Activated T-helper 17 cell treated with anti-CD3 and anti-CD28 coated beads, Interleukin-2, amount 50 U/mL, for 72 hours (primary cell): ENCODE measurements at regions not wholly inside any gene's neighbourhood (a gene's known extent, or its start where the extent isn't known, plus 50 kb on each side); places are given as distances from the start of the nearest gene placed in this dataset.
"Not testable (repeated sequence)": the region's sequence is repeated elsewhere in the genome, so short reads cannot be mapped to it uniquely, and the experiment has no call there.

ENCODE experiments used
- ATAC-seq: fragments of 150-1000 bp; cut with Tn5 transposase; replicated peaks from 2 replicates; pipeline ENCODE4 v1.10.0; 2021; ENCODE audit warnings: mild to moderate bottlenecking, moderate library complexity
- H3K27ac Mint-ChIP-seq: one replicate; pipeline ENCODE4 v1.8.0; 2022; ENCODE audit warnings: mixed read lengths
- H3K27me3 Mint-ChIP-seq: one replicate; pipeline ENCODE4 v1.8.0; 2022; ENCODE audit warnings: mixed read lengths
- H3K36me3 Mint-ChIP-seq: one replicate; pipeline ENCODE4 v1.8.0; 2022; ENCODE audit warnings: low read depth, mild to moderate bottlenecking, mixed read lengths
- H3K4me1 Mint-ChIP-seq: one replicate; pipeline ENCODE4 v1.8.0; 2022; ENCODE audit warnings: mixed read lengths
- H3K4me3 Mint-ChIP-seq: one replicate; pipeline ENCODE4 v1.8.0; 2022; ENCODE audit warnings: mild to moderate bottlenecking, mixed read lengths
- H3K9me3 Mint-ChIP-seq: one replicate; pipeline ENCODE4 v1.8.0; 2022; ENCODE audit warnings: mixed read lengths

DNA sequence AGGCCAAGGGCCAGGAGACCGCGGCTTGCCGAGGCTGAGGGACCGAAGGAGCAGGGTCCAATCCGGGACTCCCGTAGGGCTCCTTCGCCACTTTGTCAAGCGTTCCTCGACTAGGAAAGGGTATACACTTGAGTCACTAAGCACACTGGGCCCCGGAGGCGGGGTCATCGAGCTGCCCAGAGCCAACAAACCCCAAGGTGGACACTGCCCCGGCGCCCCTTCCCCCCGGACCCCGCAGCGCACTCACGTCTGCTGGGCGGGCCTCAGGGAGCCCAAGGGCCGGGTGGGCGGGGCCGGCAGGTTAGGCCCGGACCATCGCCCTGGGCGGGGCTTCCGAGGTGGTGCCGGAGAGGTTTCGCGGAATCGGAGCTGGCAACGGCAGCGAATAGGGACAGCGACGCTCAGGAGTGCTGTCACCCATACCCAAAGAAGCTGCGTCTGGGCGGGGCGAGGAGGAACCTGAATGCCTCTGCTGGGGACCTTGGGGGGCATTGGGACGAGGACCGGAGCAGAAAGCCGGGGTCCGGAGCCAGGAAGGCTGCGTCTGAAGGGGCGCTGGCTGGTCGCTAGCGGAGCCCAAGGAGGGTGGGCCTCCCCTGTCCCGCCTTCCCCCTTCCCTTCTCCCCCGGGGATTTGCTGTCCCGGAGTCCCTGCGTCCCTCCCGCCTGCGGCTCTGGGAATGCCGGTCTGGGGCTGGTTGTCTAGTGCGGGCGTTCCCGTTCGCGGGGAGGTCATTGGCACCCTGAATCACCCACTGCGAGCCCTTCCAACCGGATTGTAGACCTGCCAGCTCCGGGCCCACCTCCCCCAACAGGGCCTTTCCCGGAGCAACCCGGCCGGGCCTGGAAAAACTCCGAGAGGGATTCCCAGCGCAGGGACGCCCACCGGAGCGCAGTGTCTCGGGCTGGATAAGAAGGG lies 118.2 kb upstream of the SMURF2 start:
- peak; percentile 81 for ATAC-seq
- no peak overlapping the region for H3K27ac Mint-ChIP-seq
- H3K4me3 Mint-ChIP-seq: peak overlapping the region; percentile 63
- H3K36me3 Mint-ChIP-seq: peaks cover 5% of the 10 kb centered on the region
- H3K4me1 Mint-ChIP-seq: peaks cover 4% of the 10 kb centered on the region
- H3K27me3 Mint-ChIP-seq: no peaks in the 10 kb centered on the region
- H3K9me3 Mint-ChIP-seq: no peaks in the 10 kb centered on the region

DNA sequence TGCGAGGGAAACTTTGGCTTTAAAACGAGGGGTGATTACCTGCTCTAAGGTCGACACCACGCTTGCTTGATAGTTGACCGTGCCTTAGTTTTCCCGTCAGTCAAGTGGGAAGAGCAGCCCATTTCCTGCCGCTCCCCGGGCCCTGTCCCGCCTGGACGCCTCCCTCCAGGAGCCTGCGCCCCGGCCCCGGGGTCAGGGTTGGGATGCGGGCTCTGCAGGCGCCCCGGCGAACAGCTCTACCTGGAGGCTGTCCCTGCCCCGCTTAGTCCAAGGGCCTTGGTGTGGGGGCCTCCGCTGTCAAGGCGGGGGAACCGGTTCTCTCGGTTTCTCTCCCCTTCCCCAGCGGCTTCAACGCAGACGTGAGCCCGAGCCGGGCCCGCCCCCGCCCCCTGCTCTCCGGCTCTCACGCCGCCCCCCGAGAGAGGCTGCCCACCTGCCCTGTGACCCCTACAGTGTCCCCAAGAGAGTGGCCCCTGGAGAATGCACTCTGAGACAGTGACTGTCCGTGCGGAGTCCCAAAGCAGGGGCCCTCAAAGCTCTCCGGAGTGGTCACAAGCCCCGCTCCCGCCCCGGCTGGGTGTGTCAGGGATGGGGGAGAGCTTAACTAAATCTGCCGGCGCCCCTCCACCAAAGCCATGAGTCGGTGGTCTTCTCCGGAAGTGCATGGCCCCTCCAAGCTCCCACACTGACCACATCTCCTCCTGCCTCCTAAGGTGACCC lies 117.4 kb upstream of the SMURF2 start:
- Mint-ChIP-seq H3K4me1 (peaks cover 4% of the 10 kb centered on the region), H3K9me3 (no peaks in the 10 kb centered on the region), H3K27me3 (no peaks in the 10 kb centered on the region), H3K36me3 (peaks cover 3% of the 10 kb centered on the region), H3K27ac (no peak overlapping the region), H3K4me3 (peak overlapping the region; percentile 63)
- no peak for ATAC-seq

DNA sequence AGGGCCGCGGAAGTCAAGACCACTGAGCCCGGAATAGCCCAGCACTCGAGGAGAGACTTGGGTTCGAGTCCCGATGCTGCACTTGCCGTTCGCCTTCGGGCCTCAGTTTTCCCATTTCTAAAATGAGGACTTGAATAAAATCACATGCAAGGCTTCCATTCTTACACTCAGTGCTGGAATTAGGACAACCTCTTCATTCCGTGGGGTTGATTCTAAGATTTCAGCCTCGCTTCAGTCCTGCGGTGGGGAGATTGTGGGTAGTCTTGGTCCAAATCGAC lies 116.9 kb upstream of the SMURF2 start:
- H3K27me3 Mint-ChIP-seq, H3K9me3 Mint-ChIP-seq, H3K36me3 Mint-ChIP-seq, H3K4me1 Mint-ChIP-seq, ATAC-seq, H3K27ac Mint-ChIP-seq: not testable (repeated sequence)
- peak overlapping the region; percentile 45 for H3K4me3 Mint-ChIP-seq

DNA sequence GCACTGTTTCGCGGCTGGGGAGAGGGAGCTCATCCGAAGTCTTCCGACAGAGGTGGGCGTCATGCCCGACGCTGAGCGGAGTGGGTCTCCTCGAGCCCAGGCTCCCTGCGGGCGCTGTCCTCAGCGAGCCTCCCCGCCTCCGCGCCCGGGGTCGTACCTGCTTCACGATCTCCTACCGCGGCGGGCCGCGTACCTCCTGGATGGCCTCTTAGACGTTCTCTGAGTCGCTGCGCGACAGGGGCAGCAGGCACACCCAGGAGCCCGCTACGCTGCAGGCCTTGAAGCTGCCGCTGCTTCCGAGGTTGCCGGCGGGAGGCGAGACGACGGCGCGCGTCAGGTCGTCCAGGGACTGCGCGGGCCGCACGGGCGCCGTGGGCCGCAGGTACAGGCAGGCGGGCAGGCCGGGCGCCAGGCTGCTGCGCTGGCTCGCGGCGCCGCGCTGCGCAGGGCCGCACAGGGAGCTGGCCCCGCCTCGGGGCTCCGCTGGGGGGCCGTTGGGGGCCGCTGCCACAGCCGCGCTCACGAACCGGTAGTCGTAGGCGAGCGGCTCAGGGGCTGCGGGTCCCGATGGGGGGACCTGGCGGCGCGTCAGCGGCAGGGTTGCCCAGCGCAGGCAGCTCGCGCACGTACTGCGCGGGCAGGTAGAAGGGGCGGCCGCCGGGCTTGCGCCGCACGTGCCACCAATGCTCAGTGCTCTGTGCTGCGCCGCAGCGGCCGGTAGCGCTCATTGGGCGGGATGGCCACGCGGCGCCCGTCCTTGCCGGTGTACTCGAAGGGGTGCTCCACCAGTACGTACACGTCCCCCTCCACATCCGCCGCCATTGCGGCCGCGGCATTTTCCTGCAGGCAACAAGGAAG lies 116.4 kb upstream of the SMURF2 start:
- no peak overlapping the region for H3K27ac Mint-ChIP-seq
- H3K9me3 Mint-ChIP-seq: no peaks in the 10 kb centered on the region
- no peaks in the 10 kb centered on the region for H3K27me3 Mint-ChIP-seq
- H3K36me3 Mint-ChIP-seq: no peaks in the 10 kb centered on the region
- ATAC-seq: peak; percentile 5
- peaks cover 4% of the 10 kb centered on the region for H3K4me1 Mint-ChIP-seq
- peak overlapping the region; percentile 53 for H3K4me3 Mint-ChIP-seq

DNA sequence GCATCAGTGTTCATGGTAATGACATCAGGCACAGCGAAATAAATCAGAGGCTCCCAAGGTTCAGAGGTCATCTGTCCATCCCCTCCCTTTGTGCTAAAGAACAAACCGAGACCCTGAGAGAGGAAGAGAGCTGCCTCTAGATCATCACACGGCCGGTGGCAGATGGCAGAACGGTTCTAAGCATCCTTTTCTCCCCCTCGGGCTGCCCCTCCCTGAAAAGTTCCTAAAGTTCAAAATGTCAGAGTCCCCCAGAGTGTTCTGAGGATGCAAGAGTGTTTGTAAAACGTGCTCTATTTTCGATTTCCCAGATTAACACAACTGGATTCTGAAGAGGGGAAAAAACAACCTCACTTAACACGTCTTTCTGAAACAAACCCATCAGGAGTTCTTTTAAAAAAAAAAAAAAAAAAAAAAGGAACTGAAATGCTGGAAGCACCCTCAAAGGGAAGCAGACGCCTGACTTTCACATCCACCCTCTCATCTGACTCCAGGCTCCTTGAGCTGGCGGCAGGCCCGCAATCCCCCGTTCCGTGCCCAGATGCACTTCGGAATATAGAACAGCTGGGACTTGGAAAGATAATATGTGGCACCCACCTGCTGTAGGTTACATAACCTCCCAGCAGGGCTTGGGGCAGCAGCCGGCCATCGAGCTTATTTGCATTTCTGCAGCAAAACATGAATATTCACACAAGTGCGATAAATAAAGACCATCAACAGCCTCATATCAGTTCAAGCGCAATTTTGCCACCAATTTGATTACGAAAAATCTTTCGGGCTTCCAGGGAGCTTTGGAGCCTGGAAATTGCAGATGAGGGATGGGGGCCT lies 115.5 kb upstream of the SMURF2 start:
- H3K4me1 Mint-ChIP-seq: no peaks in the 10 kb centered on the region
- no peak for ATAC-seq
- no peak overlapping the region for H3K27ac Mint-ChIP-seq
- H3K36me3 Mint-ChIP-seq: no peaks in the 10 kb centered on the region
- H3K4me3 Mint-ChIP-seq: peak overlapping the region; percentile 53
- no peaks in the 10 kb centered on the region for H3K9me3 Mint-ChIP-seq
- no peaks in the 10 kb centered on the region for H3K27me3 Mint-ChIP-seq

DNA sequence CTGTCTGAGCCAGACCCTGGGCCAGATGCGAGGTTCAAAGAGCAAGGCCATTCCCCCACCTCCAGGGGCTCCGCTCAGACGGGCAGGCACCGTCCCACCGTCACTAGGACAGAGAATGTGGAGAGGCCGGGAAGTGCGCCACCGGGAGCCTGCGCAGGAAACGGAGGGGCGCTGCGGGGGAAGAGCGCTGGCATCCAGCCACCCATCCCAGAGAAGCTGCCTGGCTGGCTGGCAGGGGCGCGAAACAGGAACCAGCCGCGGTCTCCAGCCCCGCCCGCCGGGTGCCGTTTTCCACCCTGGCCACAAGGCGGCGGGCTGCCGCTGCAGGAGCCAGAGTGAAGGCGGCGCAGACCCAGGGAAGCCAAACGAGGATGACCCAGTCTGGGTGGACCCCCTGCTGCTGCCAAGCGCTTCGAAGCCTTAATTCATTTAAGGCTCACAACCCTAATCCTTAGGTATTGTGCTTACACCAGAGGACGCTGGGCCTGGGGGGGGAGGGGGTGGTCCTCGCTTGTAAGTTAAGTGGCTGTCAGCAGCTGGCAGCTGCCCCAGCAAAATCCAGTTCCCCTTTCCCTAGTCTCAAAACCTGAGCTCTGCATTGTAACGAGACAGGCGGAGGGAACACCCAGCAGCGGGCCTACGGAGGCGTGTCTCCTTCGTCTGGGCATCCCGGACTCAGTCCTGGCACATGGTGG lies 114.8 kb upstream of the SMURF2 start:
- not testable (repeated sequence) for H3K27me3 Mint-ChIP-seq, H3K27ac Mint-ChIP-seq, H3K4me1 Mint-ChIP-seq, H3K9me3 Mint-ChIP-seq, H3K36me3 Mint-ChIP-seq
- H3K4me3 Mint-ChIP-seq: peak overlapping the region; percentile 53
- ATAC-seq: peak; percentile 66

DNA sequence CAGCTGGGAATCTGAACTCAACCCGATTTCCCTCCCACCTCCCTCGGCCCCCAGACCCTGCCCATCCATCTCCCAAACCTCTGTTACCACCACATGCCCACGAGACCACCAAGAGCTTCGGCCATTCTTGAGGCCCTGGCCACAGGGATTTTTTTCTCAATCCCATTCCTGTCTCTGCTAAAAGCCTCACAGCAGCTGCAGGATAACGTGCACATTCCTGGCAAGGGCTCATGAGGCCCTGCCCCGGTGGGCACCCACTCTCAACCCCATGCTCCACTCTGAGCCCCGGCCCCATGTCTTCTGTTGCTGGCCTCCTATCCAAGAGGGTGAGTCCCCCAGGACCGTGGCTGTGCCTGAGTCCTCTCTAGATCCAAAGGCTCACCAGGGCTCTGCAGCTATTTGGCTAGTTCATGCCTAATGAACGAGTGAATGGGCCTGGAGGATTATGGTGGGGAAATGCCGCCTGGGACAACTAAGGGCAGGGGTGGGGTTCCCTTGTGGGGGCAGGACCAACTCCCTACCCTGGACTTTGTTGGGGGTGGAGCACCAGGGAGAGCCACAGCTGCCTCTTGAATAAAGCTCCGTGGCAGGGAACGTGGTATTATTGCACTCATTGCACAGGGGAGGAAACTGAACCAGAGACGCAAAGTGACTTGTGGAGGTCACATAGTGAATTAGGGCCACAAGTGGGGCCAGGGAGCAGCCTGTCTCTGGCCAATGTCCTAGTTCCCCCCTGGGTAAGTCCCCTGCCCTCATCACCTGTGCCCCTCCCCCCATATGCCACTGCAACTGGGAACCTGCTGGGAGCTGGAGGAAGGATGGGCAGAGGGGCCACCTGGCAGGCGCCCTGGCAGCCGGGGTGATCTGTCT lies 113.8 kb upstream of the SMURF2 start:
- Mint-ChIP-seq H3K4me1 (no peaks in the 10 kb centered on the region), H3K27me3 (no peaks in the 10 kb centered on the region), H3K27ac (no peak overlapping the region), H3K36me3 (peaks cover under 1% of the 10 kb centered on the region), H3K4me3 (peak overlapping the region; percentile 53), H3K9me3 (no peaks in the 10 kb centered on the region)
- no peak for ATAC-seq

DNA sequence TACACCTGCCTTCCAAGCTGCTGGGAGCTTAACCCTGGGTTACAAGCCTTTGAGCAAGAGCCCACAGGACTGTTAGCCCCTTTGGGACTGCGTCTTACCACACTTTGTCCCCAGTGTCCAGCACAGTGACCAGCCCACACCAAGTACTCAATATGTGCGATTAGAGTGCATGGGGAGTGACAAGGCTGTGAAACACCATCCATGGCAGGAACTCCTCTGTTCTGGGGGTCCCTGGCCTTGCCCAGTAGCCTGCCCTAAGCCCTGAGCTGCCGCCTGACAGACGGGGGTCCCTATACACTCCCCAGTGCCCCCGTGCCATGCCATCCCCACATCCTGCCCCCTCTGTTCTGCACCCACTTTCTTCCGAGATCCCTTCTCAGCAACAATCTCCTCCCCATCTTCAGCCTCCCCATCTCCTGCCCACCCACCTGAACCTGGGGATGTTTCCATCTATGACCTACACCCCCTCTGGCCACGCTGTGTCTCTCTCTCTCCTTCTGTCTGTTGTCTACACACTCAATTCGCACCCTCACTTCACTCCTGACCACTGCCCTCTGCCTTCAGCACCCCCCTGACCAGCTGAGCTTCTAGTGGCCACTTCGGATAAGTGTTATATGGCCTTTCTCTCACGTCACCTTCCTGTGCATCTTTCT lies 112.9 kb upstream of the SMURF2 start:
- Mint-ChIP-seq H3K4me1 (no peaks in the 10 kb centered on the region), H3K4me3 (no peak overlapping the region)

DNA sequence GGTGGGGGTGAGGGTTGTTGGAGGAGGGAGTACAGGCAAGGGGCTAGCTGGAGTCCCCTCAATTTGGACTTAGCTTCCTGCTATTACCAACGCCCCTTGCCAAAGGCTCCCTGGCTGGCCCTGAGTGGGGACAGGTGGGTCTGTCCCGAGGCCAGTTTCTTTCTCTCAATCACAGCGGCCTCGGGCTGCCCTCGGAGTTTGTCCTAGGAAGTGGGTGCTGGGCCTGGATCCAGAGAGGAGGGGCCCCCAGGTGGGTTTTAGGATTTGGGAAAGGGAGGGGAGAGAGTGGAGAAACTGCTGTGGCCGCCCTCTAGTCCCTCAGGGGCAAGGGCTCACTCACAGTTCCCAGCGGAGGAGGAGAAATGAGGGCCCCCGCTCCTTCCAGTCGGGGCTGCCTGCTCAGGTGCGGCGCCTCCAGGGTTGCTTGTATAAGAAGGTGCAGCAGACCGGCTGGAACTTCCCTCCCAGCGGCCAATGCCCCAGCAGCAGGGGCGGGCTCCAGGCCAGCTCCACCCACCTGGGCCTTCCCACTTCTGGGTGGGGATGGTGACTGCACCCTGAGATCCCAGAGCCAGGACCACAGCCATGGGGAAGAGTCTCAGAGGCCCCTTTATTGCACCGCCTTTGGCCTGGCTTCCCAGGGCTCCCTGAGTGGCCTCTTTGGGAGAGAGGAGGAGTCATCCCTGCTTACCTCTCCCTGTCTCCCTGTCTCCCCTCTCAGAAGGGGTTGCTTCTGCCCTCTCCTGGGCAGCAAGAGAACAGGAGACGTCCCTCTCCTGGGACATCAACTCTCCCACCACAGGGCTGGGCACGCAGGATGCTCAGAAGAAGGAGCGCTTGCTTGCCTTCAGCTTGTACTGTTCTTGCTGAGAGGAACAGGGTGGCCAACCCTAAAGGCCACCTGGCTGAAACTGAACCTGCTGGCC lies 112.0 kb upstream of the SMURF2 start:
- no peak overlapping the region for H3K27ac Mint-ChIP-seq
- no peak overlapping the region for H3K4me3 Mint-ChIP-seq
- H3K27me3 Mint-ChIP-seq: no peaks in the 10 kb centered on the region
- H3K36me3 Mint-ChIP-seq: peaks cover 11% of the 10 kb centered on the region
- no peaks in the 10 kb centered on the region for H3K4me1 Mint-ChIP-seq
- peak; percentile 27 for ATAC-seq
- H3K9me3 Mint-ChIP-seq: no peaks in the 10 kb centered on the region

More for the DNA sequence above, 112.9 kb upstream of the SMURF2 start:
- Mint-ChIP-seq H3K27ac (no peak overlapping the region), H3K27me3 (no peaks in the 10 kb centered on the region), H3K9me3 (no peaks in the 10 kb centered on the region), H3K36me3 (peaks cover 9% of the 10 kb centered on the region)
- ATAC-seq: no peak

DNA sequence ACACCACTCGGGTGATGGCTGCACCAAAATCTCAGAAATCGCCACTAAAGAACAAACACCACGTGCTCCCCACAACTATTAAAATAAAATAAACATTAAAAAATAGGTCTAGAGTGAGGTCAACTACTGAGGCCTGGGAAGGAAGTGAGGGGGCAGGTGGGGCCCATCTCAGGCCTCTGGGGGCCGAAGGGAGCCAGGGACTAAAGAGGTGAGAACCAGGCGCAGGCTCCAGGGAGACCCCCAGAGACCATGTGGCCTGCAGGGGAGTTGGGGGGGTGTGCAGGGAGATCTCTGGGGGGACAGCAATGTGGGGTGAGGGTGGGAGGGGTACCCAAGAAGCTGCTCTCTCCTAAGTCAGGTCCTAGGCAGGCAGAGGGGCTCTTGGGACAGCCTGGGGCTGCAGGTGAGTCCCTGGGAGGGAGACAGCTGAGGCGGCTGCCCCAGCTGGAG lies 111.3 kb upstream of the SMURF2 start:
- Mint-ChIP-seq H3K4me1 (no peaks in the 10 kb centered on the region), H3K9me3 (no peaks in the 10 kb centered on the region), H3K27me3 (no peaks in the 10 kb centered on the region), H3K4me3 (no peak overlapping the region), H3K27ac (no peak overlapping the region), H3K36me3 (peaks cover 11% of the 10 kb centered on the region)
- ATAC-seq: no peak

DNA sequence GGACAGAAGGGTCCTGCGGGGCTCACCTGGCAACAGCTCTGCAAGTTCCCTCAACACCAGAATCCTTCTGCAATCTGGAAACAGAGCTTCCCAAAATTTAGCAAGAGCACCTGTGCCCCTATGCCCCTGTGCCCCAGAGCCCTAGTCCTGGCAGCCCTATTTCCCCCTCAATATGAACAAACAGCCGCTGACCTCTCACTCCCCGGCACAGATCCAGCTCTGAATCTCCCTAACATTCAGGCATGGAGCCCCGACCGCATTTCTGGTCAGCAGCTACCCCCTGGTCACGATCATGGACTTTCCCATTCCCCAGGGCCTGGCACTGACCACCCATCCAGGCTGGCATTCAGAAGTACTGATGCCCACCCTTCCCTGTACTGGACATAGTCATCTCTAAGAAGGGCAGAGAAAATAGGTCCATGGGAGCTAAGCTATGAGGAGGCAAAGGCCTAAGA lies 110.8 kb upstream of the SMURF2 start:
- Mint-ChIP-seq H3K27ac (no peak overlapping the region), H3K4me1 (no peaks in the 10 kb centered on the region), H3K27me3 (no peaks in the 10 kb centered on the region), H3K36me3 (peaks cover 11% of the 10 kb centered on the region), H3K4me3 (no peak overlapping the region), H3K9me3 (no peaks in the 10 kb centered on the region)
- ATAC-seq: no peak
